Gastrocnemius medialis (tissue), 4 donors: ENCODE measurements at regions not wholly inside any gene's neighbourhood (a gene's known extent, or its start where the extent isn't known, plus 50 kb on each side); places are given as distances from the start of the nearest gene placed in this dataset.

Experiments used
- POLR2A ChIP-seq, 2 donors: fragments of 450-650 bp; IDR thresholded peaks; one replicate each; pipeline ENCODE4 v1.6.1; 2017; ENCODE audit warnings: antibody characterized with exemption in 2 of 2, mild to moderate bottlenecking in 2 of 2, moderate library complexity in 2 of 2
- TF ChIP-seq, protein P1 (sequence below), 5 experiments: fragments of 450-650 bp in 3 of 5; fragments of 200-600 bp in 2 of 5; sonication (generic) in 2 of 5; IDR thresholded peaks in 4 of 5; conservative IDR thresholded peaks in 1 of 5; 1 replicate in 4 of 5; 2 replicates in 1 of 5; pipeline ENCODE4 v1.5.1; 2016 to 2019; ENCODE audit warnings: antibody characterized with exemption in 5 of 5, mild to moderate bottlenecking in 3 of 5, moderate library complexity in 3 of 5

DNA sequence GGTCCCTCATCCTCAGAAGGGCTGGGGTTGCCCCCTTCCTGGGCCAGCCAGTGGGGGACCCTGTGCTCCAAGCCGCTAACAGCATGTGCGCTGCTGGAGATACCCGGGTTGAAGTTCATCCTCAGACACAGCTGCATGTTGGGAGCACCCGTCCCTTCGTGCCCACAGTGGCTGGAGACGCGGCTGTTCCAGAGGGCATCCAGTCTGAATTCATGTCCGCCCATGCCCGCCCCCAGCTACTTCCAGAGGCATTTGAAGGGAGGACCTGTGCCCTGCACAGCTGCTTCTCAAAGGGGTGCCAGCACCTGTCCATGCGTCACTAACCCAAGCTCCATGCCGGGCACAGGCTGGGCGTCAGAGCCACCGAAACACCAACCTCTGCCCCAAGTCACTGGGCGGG, 68.1 kb upstream of the ADGRA1 start:
- TF ChIP-seq, protein P1, sequence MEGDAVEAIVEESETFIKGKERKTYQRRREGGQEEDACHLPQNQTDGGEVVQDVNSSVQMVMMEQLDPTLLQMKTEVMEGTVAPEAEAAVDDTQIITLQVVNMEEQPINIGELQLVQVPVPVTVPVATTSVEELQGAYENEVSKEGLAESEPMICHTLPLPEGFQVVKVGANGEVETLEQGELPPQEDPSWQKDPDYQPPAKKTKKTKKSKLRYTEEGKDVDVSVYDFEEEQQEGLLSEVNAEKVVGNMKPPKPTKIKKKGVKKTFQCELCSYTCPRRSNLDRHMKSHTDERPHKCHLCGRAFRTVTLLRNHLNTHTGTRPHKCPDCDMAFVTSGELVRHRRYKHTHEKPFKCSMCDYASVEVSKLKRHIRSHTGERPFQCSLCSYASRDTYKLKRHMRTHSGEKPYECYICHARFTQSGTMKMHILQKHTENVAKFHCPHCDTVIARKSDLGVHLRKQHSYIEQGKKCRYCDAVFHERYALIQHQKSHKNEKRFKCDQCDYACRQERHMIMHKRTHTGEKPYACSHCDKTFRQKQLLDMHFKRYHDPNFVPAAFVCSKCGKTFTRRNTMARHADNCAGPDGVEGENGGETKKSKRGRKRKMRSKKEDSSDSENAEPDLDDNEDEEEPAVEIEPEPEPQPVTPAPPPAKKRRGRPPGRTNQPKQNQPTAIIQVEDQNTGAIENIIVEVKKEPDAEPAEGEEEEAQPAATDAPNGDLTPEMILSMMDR (IDR thresholded peaks at IDR 0.05 in 4 of 5, conservative IDR thresholded peaks at IDR 0.05 in 1 of 5) = no peak
- TF ChIP-seq POLR2A (IDR thresholded peaks at IDR 0.05) = no peak
